B cell (primary cell): ENCODE measurements at regions not wholly inside any gene's neighbourhood (a gene's known extent, or its start where the extent isn't known, plus 50 kb on each side); places are given as distances from the start of the nearest gene placed in this dataset.

Source experiments
- ATAC-seq: fragments of 200-7000 bp; cut with Tn5 transposase; one replicate; pipeline ENCODE4 v1.10.0; 2021; ENCODE audit warnings: low read depth, mild to moderate bottlenecking, moderate number of reproducible peaks, moderate library complexity
- CTCF ChIA-PET: fragments of 350-600 bp; sonication (Branson Sonifier 250); formaldehyde crosslinking; loops from one replicate; lab custom pipeline; 2021; ENCODE audit warnings: antibody characterized with exemption, inconsistent platforms; lab: Charles Lee
- POLR2A ChIA-PET: fragments of 350-600 bp; sonication (Branson Sonifier 250); formaldehyde crosslinking; loops from one replicate; lab custom pipeline; 2021; ENCODE audit warnings: antibody characterized with exemption; lab: Charles Lee
- DNase-seq: peaks from one replicate; pipeline ENCODE4 v3.0.0; 2013
- H2AFZ ChIP-seq: 2 replicates; pipeline ENCODE4 v1.6.1; 2012; ENCODE audit warnings: mild to moderate bottlenecking, low read depth, low read length; ENCODE audit not compliant: insufficient read depth, poor library complexity, severe bottlenecking
- H3K27ac ChIP-seq, 2 donors: 1 replicate in 1 of 2; 2 replicates in 1 of 2; pipeline ENCODE4 v1.5.1; 2012 to 2013; ENCODE audit warnings: low read length in 2 of 2, mild to moderate bottlenecking in 2 of 2, moderate library complexity in 1 of 2
- H3K27me3 ChIP-seq, 4 experiments: fragments of 200-600 bp in 1 of 4; sonication (generic) in 1 of 4; replicated peaks in 1 of 4; 1 replicate in 2 of 4; 2 replicates in 2 of 4; pipeline versions ENCODE4 v1.6.1 to v1.7.0; 2013 to 2016; ENCODE audit warnings: low read length in 3 of 4, mild to moderate bottlenecking in 2 of 4, mixed read lengths in 1 of 4, moderate library complexity in 1 of 4; ENCODE audit not compliant: insufficient read depth in 4 of 4, control insufficient read depth in 3 of 4; ENCODE audit errors: control extremely low read depth in 1 of 4
- H3K36me3 ChIP-seq, 2 experiments: replicated peaks in 1 of 2; 1 replicate in 1 of 2; 2 replicates in 1 of 2; pipeline versions ENCODE4 v1.6.1 to v1.7.1; 2013; ENCODE audit warnings: low read length in 1 of 2; ENCODE audit not compliant: insufficient read depth in 2 of 2, control insufficient read depth in 1 of 2; ENCODE audit errors: control extremely low read depth in 1 of 2, extremely low read depth in 1 of 2
- H3K4me1 ChIP-seq, 2 donors: fragments of 200-600 bp in 1 of 2; sonication (generic) in 1 of 2; 1 replicate in 1 of 2; 2 replicates in 1 of 2; pipeline versions ENCODE4 v1.5.1 to v1.6.1; 2013 to 2017; ENCODE audit warnings: low read length in 2 of 2; ENCODE audit not compliant: control insufficient read depth in 2 of 2, insufficient read depth in 2 of 2
- H3K4me2 ChIP-seq: replicated peaks from 2 replicates; pipeline ENCODE3; 2012; ENCODE audit warnings: mild to moderate bottlenecking, low read depth, low read length; ENCODE audit not compliant: poor library complexity, severe bottlenecking
- H3K4me3 ChIP-seq, 5 experiments: fragments of 200-600 bp in 1 of 5; sonication (generic) in 1 of 5; 1 replicate in 3 of 5; 2 replicates in 2 of 5; pipeline versions ENCODE4 v1.5.1 to v1.7.0; 2011 to 2016; ENCODE audit warnings: low read length in 4 of 5, mild to moderate bottlenecking in 4 of 5, low read depth in 2 of 5, control low read depth in 1 of 5, moderate library complexity in 1 of 5; ENCODE audit not compliant: insufficient read depth in 1 of 5; ENCODE audit errors: control extremely low read depth in 1 of 5, extremely low read depth in 1 of 5
- H3K79me2 ChIP-seq: fragments of 200-600 bp; sonication (generic); one replicate; pipeline ENCODE4 v1.6.0; 2016; ENCODE audit warnings: low read length; ENCODE audit not compliant: control insufficient read depth, insufficient read depth
- H3K9ac ChIP-seq: fragments of 200-600 bp; sonication (generic); 2 replicates; pipeline ENCODE4 v1.6.1; 2017; ENCODE audit warnings: mild to moderate bottlenecking, low read length, moderate library complexity
- H3K9me3 ChIP-seq, 3 donors: one replicate each; pipeline versions ENCODE4 v1.6.1 to v1.7.1; 2013; ENCODE audit warnings: low read length in 2 of 3; ENCODE audit not compliant: control insufficient read depth in 2 of 3, insufficient read depth in 1 of 3; ENCODE audit errors: control extremely low read depth in 1 of 3
- H4K20me1 ChIP-seq: 2 replicates; pipeline ENCODE4 v1.6.0; 2012; ENCODE audit warnings: mild to moderate bottlenecking, low read length; ENCODE audit not compliant: insufficient read depth, control insufficient read depth, poor library complexity, severe bottlenecking
- H3K27ac Mint-ChIP-seq: one replicate; pipeline ENCODE4 v1.8.0; 2021; ENCODE audit warnings: mixed read lengths
- H3K27me3 Mint-ChIP-seq: one replicate; pipeline ENCODE4 v1.8.0; 2021; ENCODE audit warnings: mixed read lengths
- H3K4me1 Mint-ChIP-seq: one replicate; pipeline ENCODE4 v1.8.0; 2021; ENCODE audit warnings: mixed read lengths
- H3K4me3 Mint-ChIP-seq: one replicate; pipeline ENCODE4 v1.8.0; 2021; ENCODE audit warnings: mixed read lengths
- H3K9me3 Mint-ChIP-seq: one replicate; pipeline ENCODE4 v1.8.0; 2022; ENCODE audit warnings: mixed read lengths; ENCODE audit not compliant: insufficient read depth
- EZH2 ChIP-seq: IDR thresholded peaks from 2 replicates; pipeline ENCODE4 v1.6.1; 2012; ENCODE audit warnings: borderline replicate concordance, low read depth, mild to moderate bottlenecking, moderate library complexity, low read length; ENCODE audit not compliant: insufficient read depth, poor library complexity, severe bottlenecking
- WGBS: methylation state at CpG from one replicate; pipeline ENCODE4 v1.1.5; 2013; ENCODE audit warnings: missing lambda C conversion rate; ENCODE audit not compliant: insufficient coverage; 5-methylcytosine and 5-hydroxymethylcytosine counted together
- intact Hi-C: fragments of 100-400 bp; cut with micrococcal nuclease; formaldehyde crosslinking; loops from one replicate; pipeline ENCODE4 v1.10.0; 2022
- TF ChIP-seq, protein P1 (sequence below): fragments of 200-600 bp; IDR thresholded peaks from one replicate; pipeline ENCODE4 v1.8.0; 2022; ENCODE audit warnings: antibody characterized with exemption, mild to moderate bottlenecking

DNA sequence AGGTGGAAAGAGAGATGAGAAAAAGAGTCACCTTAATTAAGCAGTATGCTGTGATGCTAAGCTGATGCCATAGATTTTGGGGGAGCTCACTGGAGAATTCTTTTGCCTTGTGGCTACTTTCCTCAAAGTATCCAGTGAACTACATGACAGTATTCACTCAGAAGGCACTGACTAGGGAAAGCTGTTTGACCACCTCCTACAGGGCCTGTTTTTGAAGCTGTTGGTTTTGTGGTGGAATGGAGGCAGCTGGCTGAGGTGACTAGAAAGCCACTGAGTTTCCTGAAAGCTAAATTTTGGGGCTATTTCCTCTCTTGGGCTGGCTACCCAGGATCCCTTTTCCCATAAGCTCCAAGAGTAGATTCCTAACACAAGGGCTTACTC lies 124.8 kb upstream of the EOLA2 start:
- no peaks in the 10 kb centered on the region for H3K9me3 Mint-ChIP-seq
- no peak overlapping the region for H3K4me3 ChIP-seq
- H3K4me1 Mint-ChIP-seq = no peaks in the 10 kb centered on the region
- H4K20me1 ChIP-seq = no peaks in the 10 kb centered on the region
- no peaks in the 10 kb centered on the region for H3K4me1 ChIP-seq
- ChIA-PET CTCF (no interaction called here), POLR2A (no interaction called here)
- ATAC-seq (no peak), DNase-seq (no peak)
- no peak overlapping the region for H3K4me3 Mint-ChIP-seq
- H3K27ac ChIP-seq = no peak overlapping the region
- no peak overlapping the region for H2AFZ ChIP-seq
- H3K27me3 Mint-ChIP-seq = no peaks in the 10 kb centered on the region
- H3K4me2 ChIP-seq = no peak overlapping the region
- TF ChIP-seq, protein P1, sequence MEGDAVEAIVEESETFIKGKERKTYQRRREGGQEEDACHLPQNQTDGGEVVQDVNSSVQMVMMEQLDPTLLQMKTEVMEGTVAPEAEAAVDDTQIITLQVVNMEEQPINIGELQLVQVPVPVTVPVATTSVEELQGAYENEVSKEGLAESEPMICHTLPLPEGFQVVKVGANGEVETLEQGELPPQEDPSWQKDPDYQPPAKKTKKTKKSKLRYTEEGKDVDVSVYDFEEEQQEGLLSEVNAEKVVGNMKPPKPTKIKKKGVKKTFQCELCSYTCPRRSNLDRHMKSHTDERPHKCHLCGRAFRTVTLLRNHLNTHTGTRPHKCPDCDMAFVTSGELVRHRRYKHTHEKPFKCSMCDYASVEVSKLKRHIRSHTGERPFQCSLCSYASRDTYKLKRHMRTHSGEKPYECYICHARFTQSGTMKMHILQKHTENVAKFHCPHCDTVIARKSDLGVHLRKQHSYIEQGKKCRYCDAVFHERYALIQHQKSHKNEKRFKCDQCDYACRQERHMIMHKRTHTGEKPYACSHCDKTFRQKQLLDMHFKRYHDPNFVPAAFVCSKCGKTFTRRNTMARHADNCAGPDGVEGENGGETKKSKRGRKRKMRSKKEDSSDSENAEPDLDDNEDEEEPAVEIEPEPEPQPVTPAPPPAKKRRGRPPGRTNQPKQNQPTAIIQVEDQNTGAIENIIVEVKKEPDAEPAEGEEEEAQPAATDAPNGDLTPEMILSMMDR = no peak
- no peak for TF ChIP-seq EZH2
- no peak overlapping the region for H3K27ac Mint-ChIP-seq
- H3K36me3 ChIP-seq = no peaks in the 10 kb centered on the region
- no peaks in the 10 kb centered on the region for H3K9me3 ChIP-seq
- no peaks in the 10 kb centered on the region for H3K27me3 ChIP-seq
- H3K79me2 ChIP-seq = no peaks in the 10 kb centered on the region
- no peak overlapping the region for H3K9ac ChIP-seq
- intact Hi-C loops = no loop called here

- Histone ChIP-seq H3K27ac (no peak overlapping the region), H3K9me3 (no peaks in the 10 kb centered on the region), H4K20me1 (no peaks in the 10 kb centered on the region), H3K4me1 (no peaks in the 10 kb centered on the region), H3K4me2 (no peak overlapping the region), H3K79me2 (no peaks in the 10 kb centered on the region), H3K27me3 (no peaks in the 10 kb centered on the region), H3K9ac (no peak overlapping the region), H3K36me3 (no peaks in the 10 kb centered on the region), H2AFZ (no peak overlapping the region), H3K4me3 (no peak overlapping the region)
- intact Hi-C loops = no loop called here
- H3K4me3 Mint-ChIP-seq = no peak overlapping the region
- CTCF ChIA-PET = no interaction called here
- POLR2A ChIA-PET = no interaction called here
- TF ChIP-seq, protein P1 = no peak
- TF ChIP-seq EZH2 = no peak
- no peaks in the 10 kb centered on the region for H3K4me1 Mint-ChIP-seq
- no peaks in the 10 kb centered on the region for H3K9me3 Mint-ChIP-seq
- DNase-seq (no peak), ATAC-seq (no peak)
- no peak overlapping the region for H3K27ac Mint-ChIP-seq
- 90% methylated on average over 2 of the region's 5 CpGs for WGBS
- no peaks in the 10 kb centered on the region for H3K27me3 Mint-ChIP-seq
Observed at GRCh38 chrX:150063674-150064073, 125.4 kb upstream of the EOLA2 start.
